Kidney epithelial cell (primary cell): ENCODE measurements at regions not wholly inside any gene's neighbourhood (a gene's known extent, or its start where the extent isn't known, plus 50 kb on each side); places are given as distances from the start of the nearest gene placed in this dataset.

Experiments used
- DNase-seq: peaks from one replicate; pipeline ENCODE4 v3.0.0-alpha.2; 2010; ENCODE audit warnings: low read depth
- H3K27me3 ChIP-seq: 2 replicates; pipeline ENCODE4 v1.6.0; 2011; ENCODE audit warnings: low read length; ENCODE audit not compliant: control insufficient read depth, insufficient read depth
- H3K36me3 ChIP-seq: 2 replicates; pipeline ENCODE4 v1.5.1; 2011; ENCODE audit warnings: low read length; ENCODE audit not compliant: control insufficient read depth, insufficient read depth
- H3K4me3 ChIP-seq: 2 replicates; pipeline ENCODE4 v1.5.1; 2011; ENCODE audit warnings: low read depth, mild to moderate bottlenecking, control low read depth, low read length
- TF ChIP-seq, protein P1 (sequence below): IDR thresholded peaks from 2 replicates; pipeline ENCODE4 v1.5.1; 2011; ENCODE audit warnings: mild to moderate bottlenecking, moderate library complexity, low read length, control low read depth, inconsistent platforms; ENCODE audit not compliant: insufficient read depth, poor library complexity, severe bottlenecking

DNA sequence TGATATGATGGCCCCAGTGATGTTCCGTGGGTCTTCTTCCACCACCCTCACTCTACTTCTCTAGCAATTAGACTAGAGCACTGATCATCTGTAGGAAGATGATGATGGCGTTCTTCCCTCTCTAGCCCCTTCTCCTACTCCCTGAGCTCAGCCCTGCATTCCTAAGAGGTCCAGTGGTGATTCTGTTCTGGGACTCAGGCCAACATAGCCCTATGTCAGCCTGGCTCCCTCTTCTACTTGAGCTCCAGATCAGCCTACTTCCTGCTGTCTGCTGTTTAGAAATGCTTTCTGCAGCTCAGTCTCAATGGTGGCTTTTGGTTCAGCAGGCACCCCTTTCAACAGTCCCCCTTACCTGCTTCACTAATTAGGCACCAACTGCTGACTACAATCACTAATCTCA lies 86.1 kb upstream of the ZBED5 start:
- DNase-seq = no peak
- Histone ChIP-seq H3K27me3 (no peaks in the 10 kb centered on the region), H3K4me3 (no peak overlapping the region), H3K36me3 (no peaks in the 10 kb centered on the region)
- TF ChIP-seq, protein P1, sequence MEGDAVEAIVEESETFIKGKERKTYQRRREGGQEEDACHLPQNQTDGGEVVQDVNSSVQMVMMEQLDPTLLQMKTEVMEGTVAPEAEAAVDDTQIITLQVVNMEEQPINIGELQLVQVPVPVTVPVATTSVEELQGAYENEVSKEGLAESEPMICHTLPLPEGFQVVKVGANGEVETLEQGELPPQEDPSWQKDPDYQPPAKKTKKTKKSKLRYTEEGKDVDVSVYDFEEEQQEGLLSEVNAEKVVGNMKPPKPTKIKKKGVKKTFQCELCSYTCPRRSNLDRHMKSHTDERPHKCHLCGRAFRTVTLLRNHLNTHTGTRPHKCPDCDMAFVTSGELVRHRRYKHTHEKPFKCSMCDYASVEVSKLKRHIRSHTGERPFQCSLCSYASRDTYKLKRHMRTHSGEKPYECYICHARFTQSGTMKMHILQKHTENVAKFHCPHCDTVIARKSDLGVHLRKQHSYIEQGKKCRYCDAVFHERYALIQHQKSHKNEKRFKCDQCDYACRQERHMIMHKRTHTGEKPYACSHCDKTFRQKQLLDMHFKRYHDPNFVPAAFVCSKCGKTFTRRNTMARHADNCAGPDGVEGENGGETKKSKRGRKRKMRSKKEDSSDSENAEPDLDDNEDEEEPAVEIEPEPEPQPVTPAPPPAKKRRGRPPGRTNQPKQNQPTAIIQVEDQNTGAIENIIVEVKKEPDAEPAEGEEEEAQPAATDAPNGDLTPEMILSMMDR = no peak

DNA sequence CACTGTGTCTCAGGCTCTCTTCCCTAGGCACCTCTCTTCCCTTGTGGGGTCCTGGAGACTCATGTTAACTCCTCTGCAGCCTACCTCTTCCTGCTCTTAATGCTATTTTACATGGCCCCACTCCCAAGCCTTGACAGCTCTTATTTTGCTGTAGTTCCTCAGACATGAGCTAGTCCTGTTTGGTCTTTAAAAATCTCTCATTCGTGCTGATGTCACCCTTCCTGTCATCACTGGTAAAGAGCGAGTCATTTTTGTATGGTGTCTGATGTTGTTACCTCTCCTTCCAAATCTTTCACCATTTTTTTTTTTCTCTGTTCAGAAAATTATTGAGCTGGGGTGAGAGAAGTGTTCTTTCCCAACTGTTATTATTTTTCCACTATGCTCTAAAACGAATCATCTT lies 84.8 kb upstream of the ZBED5 start:
- Histone ChIP-seq H3K27me3 (no peaks in the 10 kb centered on the region), H3K4me3 (no peak overlapping the region), H3K36me3 (no peaks in the 10 kb centered on the region)
- DNase-seq = no peak
- TF ChIP-seq, protein P1 = no peak

DNA sequence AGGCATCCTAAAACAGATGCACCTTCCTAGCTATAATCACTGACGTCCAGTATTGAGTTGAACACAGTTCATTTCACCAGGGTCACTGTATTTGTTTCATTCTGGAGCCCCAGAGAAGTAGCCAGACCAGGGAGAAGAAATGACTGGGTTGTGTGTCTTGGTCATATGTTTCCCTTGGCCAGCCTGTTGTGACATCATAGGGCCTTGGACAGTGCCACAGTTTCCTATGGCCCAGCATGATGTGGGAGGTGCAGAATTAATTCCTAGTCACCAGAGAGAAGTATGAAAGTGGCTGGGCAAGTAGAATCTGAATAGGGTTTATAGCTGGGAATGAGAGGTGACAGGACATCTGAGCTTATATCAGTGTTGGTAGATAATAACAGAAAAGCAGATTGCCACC lies 84.0 kb upstream of the ZBED5 start:
- no peak overlapping the region for H3K4me3 ChIP-seq
- TF ChIP-seq, protein P1 = no peak
- no peaks in the 10 kb centered on the region for H3K36me3 ChIP-seq
- no peaks in the 10 kb centered on the region for H3K27me3 ChIP-seq
- DNase-seq = no peak

DNA sequence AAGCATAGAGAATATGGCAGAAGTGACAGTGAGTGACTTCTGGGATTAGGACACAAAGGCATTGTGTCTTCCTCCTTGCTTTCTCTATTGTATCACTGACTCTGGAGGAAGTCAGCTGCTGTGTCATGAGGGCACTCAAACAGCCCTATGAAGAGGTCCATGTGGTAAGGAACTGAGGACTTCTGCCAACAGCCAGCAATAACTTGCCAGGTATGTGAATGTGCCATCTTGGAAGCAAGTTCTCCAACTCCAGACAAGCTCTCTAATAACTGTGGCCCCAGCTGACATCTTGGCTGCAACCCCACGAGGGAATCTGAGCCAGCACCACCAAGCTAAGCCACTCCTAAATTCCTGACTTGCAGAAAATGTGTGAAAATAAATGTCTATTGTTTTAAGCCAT lies 83.6 kb upstream of the ZBED5 start:
- no peak for DNase-seq
- H3K36me3 ChIP-seq = no peaks in the 10 kb centered on the region
- no peaks in the 10 kb centered on the region for H3K27me3 ChIP-seq
- TF ChIP-seq, protein P1 = no peak
- no peak overlapping the region for H3K4me3 ChIP-seq

DNA sequence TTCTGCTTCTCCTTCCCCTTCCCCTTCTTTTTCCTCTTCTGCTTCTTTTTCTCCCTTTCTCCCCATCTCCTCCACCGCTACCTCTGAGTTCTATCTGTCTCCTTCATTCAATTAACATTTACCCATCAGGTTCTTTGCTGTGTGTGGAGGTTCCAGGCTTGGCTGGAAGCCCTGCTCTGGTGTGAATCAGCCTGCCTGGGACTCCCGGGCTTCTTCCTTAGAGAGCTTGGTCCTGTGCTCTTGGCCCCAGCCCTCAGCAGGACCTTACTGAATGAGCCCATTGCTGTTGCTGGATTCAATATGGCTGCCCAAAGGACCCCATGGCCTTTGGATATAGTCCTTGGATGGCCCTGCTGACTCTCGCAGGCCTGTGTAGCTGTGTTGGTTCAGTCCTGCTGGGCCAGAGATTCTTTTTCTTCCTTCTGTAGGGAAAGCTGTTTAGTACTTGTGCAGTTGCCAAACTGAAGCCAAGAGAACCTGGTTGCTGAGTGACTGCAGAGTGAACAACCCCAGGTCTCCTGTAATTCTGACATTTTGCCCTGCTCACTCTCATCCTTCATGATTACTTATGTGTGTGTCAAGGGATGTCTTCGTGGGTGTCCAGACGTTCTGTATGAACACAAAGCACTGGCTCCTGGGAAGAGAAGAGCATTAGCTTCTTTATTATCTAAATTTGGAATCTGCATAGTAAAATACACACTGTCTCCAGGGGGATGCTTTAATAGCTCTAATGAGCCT lies 81.0 kb upstream of the ZBED5 start:
- no peaks in the 10 kb centered on the region for H3K27me3 ChIP-seq
- no peaks in the 10 kb centered on the region for H3K36me3 ChIP-seq
- TF ChIP-seq, protein P1 = no peak
- DNase-seq = no peak
- no peak overlapping the region for H3K4me3 ChIP-seq

DNA sequence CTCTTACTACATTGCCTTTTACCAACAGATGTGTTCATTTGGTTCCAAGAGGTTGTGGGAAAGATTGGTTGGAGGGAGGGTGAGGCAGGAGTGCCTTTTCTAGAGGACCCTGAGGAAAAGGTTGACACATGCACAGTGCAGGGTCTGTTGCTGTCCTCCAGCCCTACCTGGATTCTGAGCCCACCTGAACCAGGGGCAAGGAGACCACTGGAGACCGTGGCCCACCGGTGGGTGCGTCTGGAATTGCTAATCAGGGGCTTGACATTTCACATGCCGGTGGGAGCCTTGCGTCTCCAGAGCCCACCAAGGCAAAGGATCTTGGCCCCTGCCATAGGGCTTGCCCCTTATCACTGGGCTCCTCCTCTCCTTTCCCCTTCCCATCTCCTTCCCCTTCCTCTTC lies 80.4 kb upstream of the ZBED5 start:
- DNase-seq = no peak

More for the DNA sequence above, 80.4 kb upstream of the ZBED5 start:
- Histone ChIP-seq H3K36me3 (no peaks in the 10 kb centered on the region), H3K4me3 (no peak overlapping the region), H3K27me3 (no peaks in the 10 kb centered on the region)
- TF ChIP-seq, protein P1 = no peak
